ENCODE measurements at regions not wholly inside any gene's neighbourhood (a gene's known extent, or its start where the extent isn't known, plus 50 kb on each side); places are given as distances from the start of the nearest gene placed in this dataset.
A peak's percentile ranks its signal among the peaks of the same experiment; 100 is the strongest.
"Not testable (repeated sequence)": the region's sequence is repeated elsewhere in the genome, so short reads cannot be mapped to it uniquely, and the experiment has no call there.

GRCh38 chr5:130520211-130520610 lies 615.9 kb downstream of the CHSY3 start:
- H3K4me3 ChIP-seq (ENCODE audit: control insufficient read depth in 1 of 7, extremely low read depth in 1 of 7, insufficient read depth in 4 of 7, low read depth in 2 of 7, low read length in 6 of 7): no peak overlapping the region
- no CpG with 5 or more reads among the region's 1 CpG for WGBS (ENCODE audit: insufficient coverage)
- no peaks in the 10 kb centered on the region for H3K36me3 ChIP-seq (ENCODE audit: control insufficient read depth in 4 of 4, insufficient read depth in 4 of 4, low read length in 3 of 4)
- no peaks in the 10 kb centered on the region for H3K27me3 ChIP-seq (replicated peaks in 2 of 5; ENCODE audit: control insufficient read depth in 4 of 5, insufficient read depth in 5 of 5, low read length in 4 of 5)
- no peak for DNase-seq
- H3K4me1 ChIP-seq (ENCODE audit: control extremely low read depth in 1 of 4, control insufficient read depth in 4 of 4, insufficient read depth in 4 of 4, low read length in 3 of 4): no peaks in the 10 kb centered on the region
- H3K9me3 ChIP-seq (ENCODE audit: control extremely low read depth in 1 of 5, control insufficient read depth in 4 of 5, insufficient read depth in 2 of 5, low read depth in 1 of 5, low read length in 4 of 5): peaks cover 0 to 13% (median 0%) of the 10 kb centered on the region in 5 experiments
- no peak overlapping the region for H3K27ac ChIP-seq (ENCODE audit: insufficient read depth in 1 of 2, low read depth in 1 of 2, low read length in 2 of 2, poor library complexity in 1 of 2, severe bottlenecking in 2 of 2)
- POLR2A ChIA-PET: no interaction called here
- CTCF ChIA-PET: no interaction called here

GRCh38 chr5:130514984-130515690 lies 610.9 kb downstream of the CHSY3 start:
- WGBS (ENCODE audit: insufficient coverage): no CpG with 5 or more reads among the region's 2 CpGs
- no peaks in the 10 kb centered on the region for H3K36me3 ChIP-seq (ENCODE audit: control insufficient read depth in 4 of 4, insufficient read depth in 4 of 4, low read length in 3 of 4)
- no peak overlapping the region for H3K4me3 ChIP-seq (ENCODE audit: control insufficient read depth in 1 of 7, extremely low read depth in 1 of 7, insufficient read depth in 4 of 7, low read depth in 2 of 7, low read length in 6 of 7)
- ChIA-PET POLR2A (no interaction called here), CTCF (no interaction called here)
- H3K4me1 ChIP-seq (ENCODE audit: control extremely low read depth in 1 of 4, control insufficient read depth in 4 of 4, insufficient read depth in 4 of 4, low read length in 3 of 4): no peaks in the 10 kb centered on the region
- H3K27me3 ChIP-seq (replicated peaks in 2 of 5; ENCODE audit: control insufficient read depth in 4 of 5, insufficient read depth in 5 of 5, low read length in 4 of 5): no peaks in the 10 kb centered on the region
- peaks cover 0 to 13% (median 0%) of the 10 kb centered on the region in 5 experiments for H3K9me3 ChIP-seq (ENCODE audit: control extremely low read depth in 1 of 5, control insufficient read depth in 4 of 5, insufficient read depth in 2 of 5, low read depth in 1 of 5, low read length in 4 of 5)
- H3K27ac ChIP-seq (ENCODE audit: insufficient read depth in 1 of 2, low read depth in 1 of 2, low read length in 2 of 2, poor library complexity in 1 of 2, severe bottlenecking in 2 of 2): no peak overlapping the region
- DNase-seq: no peak

GRCh38 chr5:130502702-130503101 lies 598.4 kb downstream of the CHSY3 start:
- Histone ChIP-seq H3K36me3 (ENCODE audit: control insufficient read depth in 4 of 4, insufficient read depth in 4 of 4, low read length in 3 of 4) (no peaks in the 10 kb centered on the region), H3K27ac (ENCODE audit: insufficient read depth in 1 of 2, low read depth in 1 of 2, low read length in 2 of 2, poor library complexity in 1 of 2, severe bottlenecking in 2 of 2) (no peak overlapping the region), H3K4me1 (ENCODE audit: control extremely low read depth in 1 of 4, control insufficient read depth in 4 of 4, insufficient read depth in 4 of 4, low read length in 3 of 4) (peaks cover 0 to 5% (median 2%) of the 10 kb centered on the region in 4 experiments), H3K9me3 (ENCODE audit: control extremely low read depth in 1 of 5, control insufficient read depth in 4 of 5, insufficient read depth in 2 of 5, low read depth in 1 of 5, low read length in 4 of 5) (no peaks in the 10 kb centered on the region), H3K4me3 (ENCODE audit: control insufficient read depth in 1 of 7, extremely low read depth in 1 of 7, insufficient read depth in 4 of 7, low read depth in 2 of 7, low read length in 6 of 7) (no peak overlapping the region), H3K27me3 (replicated peaks in 2 of 5; ENCODE audit: control insufficient read depth in 4 of 5, insufficient read depth in 5 of 5, low read length in 4 of 5) (no peaks in the 10 kb centered on the region)
- DNase-seq: no peak
- POLR2A ChIA-PET: no interaction called here
- CTCF ChIA-PET: no interaction called here
- no CpG with 5 or more reads among the region's 4 CpGs for WGBS (ENCODE audit: insufficient coverage)

- CTCF ChIA-PET: interaction anchor here (0.6 to 1.1 kb wide), 2 partner anchors 22 to 1004 kb away, joined by 3 read pairs; no protein-coding TSS in a partner anchor
- H3K4me1 ChIP-seq (ENCODE audit: control extremely low read depth in 1 of 4, control insufficient read depth in 4 of 4, insufficient read depth in 4 of 4, low read length in 3 of 4): peaks cover 0 to 5% (median 2%) of the 10 kb centered on the region in 4 experiments
- H3K27ac ChIP-seq (ENCODE audit: insufficient read depth in 1 of 2, low read depth in 1 of 2, low read length in 2 of 2, poor library complexity in 1 of 2, severe bottlenecking in 2 of 2): no peak overlapping the region
- 0% methylated on average over 1 of the region's 3 CpGs for WGBS (ENCODE audit: insufficient coverage)
- H3K27me3 ChIP-seq (replicated peaks in 2 of 5; ENCODE audit: control insufficient read depth in 4 of 5, insufficient read depth in 5 of 5, low read length in 4 of 5): no peaks in the 10 kb centered on the region
- DNase-seq: peak; percentile 11 to 77 (median 71)
- no peaks in the 10 kb centered on the region for H3K36me3 ChIP-seq (ENCODE audit: control insufficient read depth in 4 of 4, insufficient read depth in 4 of 4, low read length in 3 of 4)
- peaks cover 0 to 2% (median 0%) of the 10 kb centered on the region in 5 experiments for H3K9me3 ChIP-seq (ENCODE audit: control extremely low read depth in 1 of 5, control insufficient read depth in 4 of 5, insufficient read depth in 2 of 5, low read depth in 1 of 5, low read length in 4 of 5)
- POLR2A ChIA-PET: no interaction called here
- H3K4me3 ChIP-seq (ENCODE audit: control insufficient read depth in 1 of 7, extremely low read depth in 1 of 7, insufficient read depth in 4 of 7, low read depth in 2 of 7, low read length in 6 of 7): no peak overlapping the region
Observed at GRCh38 chr5:130501151-130501865, 597.0 kb downstream of the CHSY3 start.

- H3K9me3 ChIP-seq (ENCODE audit: control extremely low read depth in 1 of 5, control insufficient read depth in 4 of 5, insufficient read depth in 2 of 5, low read depth in 1 of 5, low read length in 4 of 5); H3K4me1 ChIP-seq (ENCODE audit: control extremely low read depth in 1 of 4, control insufficient read depth in 4 of 4, insufficient read depth in 4 of 4, low read length in 3 of 4); H3K27ac ChIP-seq (ENCODE audit: insufficient read depth in 1 of 2, low read depth in 1 of 2, low read length in 2 of 2, poor library complexity in 1 of 2, severe bottlenecking in 2 of 2); H3K27me3 ChIP-seq (replicated peaks in 2 of 5; ENCODE audit: control insufficient read depth in 4 of 5, insufficient read depth in 5 of 5, low read length in 4 of 5); POLR2A ChIA-PET; H3K36me3 ChIP-seq (ENCODE audit: control insufficient read depth in 4 of 4, insufficient read depth in 4 of 4, low read length in 3 of 4); DNase-seq; H3K4me3 ChIP-seq (ENCODE audit: control insufficient read depth in 1 of 7, extremely low read depth in 1 of 7, insufficient read depth in 4 of 7, low read depth in 2 of 7, low read length in 6 of 7): not testable (repeated sequence)
- WGBS (ENCODE audit: insufficient coverage): no CpG with 5 or more reads among the region's 4 CpGs
- CTCF ChIA-PET: interaction anchor here (1.1 kb wide), 1 partner anchor 21 kb away, joined by 3 read pairs; no protein-coding TSS in a partner anchor
Observed at GRCh38 chr5:130500495-130500894, 596.2 kb downstream of the CHSY3 start.

GRCh38 chr5:130496215-130496614 lies 592.0 kb downstream of the CHSY3 start:
- CTCF ChIA-PET: no interaction called here
- Histone ChIP-seq H3K9me3 (ENCODE audit: control extremely low read depth in 1 of 5, control insufficient read depth in 4 of 5, insufficient read depth in 2 of 5, low read depth in 1 of 5, low read length in 4 of 5) (peaks cover 0 to 7% (median 0%) of the 10 kb centered on the region in 5 experiments), H3K4me3 (ENCODE audit: control insufficient read depth in 1 of 7, extremely low read depth in 1 of 7, insufficient read depth in 4 of 7, low read depth in 2 of 7, low read length in 6 of 7) (no peak overlapping the region), H3K27me3 (replicated peaks in 2 of 5; ENCODE audit: control insufficient read depth in 4 of 5, insufficient read depth in 5 of 5, low read length in 4 of 5) (no peaks in the 10 kb centered on the region), H3K4me1 (ENCODE audit: control extremely low read depth in 1 of 4, control insufficient read depth in 4 of 4, insufficient read depth in 4 of 4, low read length in 3 of 4) (peaks cover 0 to under 1% (median 0%) of the 10 kb centered on the region in 4 experiments), H3K27ac (ENCODE audit: insufficient read depth in 1 of 2, low read depth in 1 of 2, low read length in 2 of 2, poor library complexity in 1 of 2, severe bottlenecking in 2 of 2) (no peak overlapping the region), H3K36me3 (ENCODE audit: control insufficient read depth in 4 of 4, insufficient read depth in 4 of 4, low read length in 3 of 4) (no peaks in the 10 kb centered on the region)
- POLR2A ChIA-PET: no interaction called here
- 100% methylated on average over 1 of the region's 1 CpG for WGBS (ENCODE audit: insufficient coverage)
- DNase-seq: no peak

GRCh38 chr5:130488252-130488651 lies 584.0 kb downstream of the CHSY3 start:
- Histone ChIP-seq H3K27me3 (replicated peaks in 2 of 5; ENCODE audit: control insufficient read depth in 4 of 5, insufficient read depth in 5 of 5, low read length in 4 of 5) (no peaks in the 10 kb centered on the region), H3K4me3 (ENCODE audit: control insufficient read depth in 1 of 7, extremely low read depth in 1 of 7, insufficient read depth in 4 of 7, low read depth in 2 of 7, low read length in 6 of 7) (no peak overlapping the region), H3K4me1 (ENCODE audit: control extremely low read depth in 1 of 4, control insufficient read depth in 4 of 4, insufficient read depth in 4 of 4, low read length in 3 of 4) (peaks cover 0 to 15% (median 2%) of the 10 kb centered on the region in 4 experiments), H3K9me3 (ENCODE audit: control extremely low read depth in 1 of 5, control insufficient read depth in 4 of 5, insufficient read depth in 2 of 5, low read depth in 1 of 5, low read length in 4 of 5) (peaks cover 0 to 2% (median 0%) of the 10 kb centered on the region in 5 experiments), H3K27ac (ENCODE audit: insufficient read depth in 1 of 2, low read depth in 1 of 2, low read length in 2 of 2, poor library complexity in 1 of 2, severe bottlenecking in 2 of 2) (no peak overlapping the region), H3K36me3 (ENCODE audit: control insufficient read depth in 4 of 4, insufficient read depth in 4 of 4, low read length in 3 of 4) (no peaks in the 10 kb centered on the region)
- WGBS (ENCODE audit: insufficient coverage): 20% methylated on average over 1 of the region's 1 CpG
- ChIA-PET CTCF (no interaction called here), POLR2A (interaction anchor here (0.6 kb wide), 1 partner anchor 1075 kb away, joined by 3 read pairs; no protein-coding TSS in a partner anchor)
- peak in 2 of 3 donors; percentile 60 to 67 for DNase-seq

Data from common myeloid progenitor, CD34-positive (primary cell).